Fibroblast of villous mesenchyme (primary cell): ENCODE measurements at regions not wholly inside any gene's neighbourhood (a gene's known extent, or its start where the extent isn't known, plus 50 kb on each side); places are given as distances from the start of the nearest gene placed in this dataset.

ENCODE experiments used
- DNase-seq: peaks from one replicate; pipeline ENCODE4 v3.0.0-alpha.2; 2010; ENCODE audit warnings: low read depth
- H3K4me3 ChIP-seq: 2 replicates; pipeline ENCODE4 v1.5.1; 2011; ENCODE audit warnings: low read depth, mild to moderate bottlenecking, low read length
- CTCF ChIP-seq: IDR thresholded peaks from 2 replicates; pipeline ENCODE4 v1.5.1; 2012; ENCODE audit warnings: low read depth, mild to moderate bottlenecking, low read length; ENCODE audit not compliant: insufficient read depth

- no peak for TF ChIP-seq CTCF
- DNase-seq = no peak
- no peak overlapping the region for H3K4me3 ChIP-seq
These were observed 236.6 kb downstream of the POM121L12 start for GRCh38 chr7:53272081-53272480.

GRCh38 chr7:53281312-53281711 is 245.9 kb downstream of the POM121L12 start:
- H3K4me3 ChIP-seq = no peak overlapping the region
- TF ChIP-seq CTCF = no peak
- no peak for DNase-seq

GRCh38 chr7:53292341-53292740 is 256.9 kb downstream of the POM121L12 start:
- no peak overlapping the region for H3K4me3 ChIP-seq
- DNase-seq = no peak
- TF ChIP-seq CTCF = no peak

- no peak for TF ChIP-seq CTCF
- H3K4me3 ChIP-seq = no peak overlapping the region
- no peak for DNase-seq
These were observed 267.2 kb downstream of the POM121L12 start for GRCh38 chr7:53302496-53303246.

- no peak for DNase-seq
- no peak for TF ChIP-seq CTCF
- H3K4me3 ChIP-seq = no peak overlapping the region
These were observed 268.3 kb downstream of the POM121L12 start for GRCh38 chr7:53303781-53304180.

- no peak for DNase-seq
- no peak for TF ChIP-seq CTCF
- no peak overlapping the region for H3K4me3 ChIP-seq
These were observed 271.4 kb downstream of the POM121L12 start for GRCh38 chr7:53306846-53307245.

- DNase-seq = no peak
- H3K4me3 ChIP-seq = no peak overlapping the region
- TF ChIP-seq CTCF = no peak
These were observed 275.8 kb downstream of the POM121L12 start for GRCh38 chr7:53311205-53311604.
